ENCODE measurements at regions not wholly inside any gene's neighbourhood (a gene's known extent, or its start where the extent isn't known, plus 50 kb on each side); places are given as distances from the start of the nearest gene placed in this dataset.

- Histone ChIP-seq H3K36me3 (no peaks in the 10 kb centered on the region), H3K4me3 (ENCODE audit: low read depth in 1 of 2, low read length in 1 of 2) (no peak overlapping the region), H3K4me1 (ENCODE audit: control insufficient read depth in 1 of 2, insufficient read depth in 1 of 2, low read depth in 1 of 2, low read length in 1 of 2) (no peaks in the 10 kb centered on the region), H3K9me3 (no peaks in the 10 kb centered on the region), H3K27me3 (no peaks in the 10 kb centered on the region), H3K27ac (no peak overlapping the region)
- TF ChIP-seq CTCF (IDR thresholded peaks at IDR 0.05): no peak
These were observed 147.6 kb upstream of the TIAM1 start for GRCh38 chr21:31491617-31492016.

- Histone ChIP-seq H3K36me3 (no peaks in the 10 kb centered on the region), H3K27me3 (no peaks in the 10 kb centered on the region), H3K4me3 (ENCODE audit: low read depth in 1 of 2, low read length in 1 of 2) (no peak overlapping the region), H3K9me3 (no peaks in the 10 kb centered on the region), H3K4me1 (ENCODE audit: control insufficient read depth in 1 of 2, insufficient read depth in 1 of 2, low read depth in 1 of 2, low read length in 1 of 2) (no peaks in the 10 kb centered on the region), H3K27ac (no peak overlapping the region)
- no peak for TF ChIP-seq CTCF (IDR thresholded peaks at IDR 0.05)
These were observed 146.4 kb upstream of the TIAM1 start for GRCh38 chr21:31490443-31490842.

- no peaks in the 10 kb centered on the region for H3K9me3 ChIP-seq
- no peak for TF ChIP-seq CTCF (IDR thresholded peaks at IDR 0.05)
These were observed 145.7 kb upstream of the TIAM1 start for GRCh38 chr21:31489726-31490125.

GRCh38 chr21:31489014-31489413 is 145.0 kb upstream of the TIAM1 start:
- no peaks in the 10 kb centered on the region for H3K9me3 ChIP-seq
- H3K4me1 ChIP-seq (ENCODE audit: control insufficient read depth in 1 of 2, insufficient read depth in 1 of 2, low read depth in 1 of 2, low read length in 1 of 2): no peaks in the 10 kb centered on the region
- no peaks in the 10 kb centered on the region for H3K27me3 ChIP-seq
- H3K36me3 ChIP-seq: no peaks in the 10 kb centered on the region
- TF ChIP-seq CTCF (IDR thresholded peaks at IDR 0.05): no peak
- no peak overlapping the region for H3K4me3 ChIP-seq (ENCODE audit: low read depth in 1 of 2, low read length in 1 of 2)
- H3K27ac ChIP-seq: no peak overlapping the region

More at GRCh38 chr21:31489726-31490125, 145.7 kb upstream of the TIAM1 start:
- H3K36me3 ChIP-seq: no peaks in the 10 kb centered on the region
- H3K4me1 ChIP-seq (ENCODE audit: control insufficient read depth in 1 of 2, insufficient read depth in 1 of 2, low read depth in 1 of 2, low read length in 1 of 2): no peaks in the 10 kb centered on the region
- H3K4me3 ChIP-seq (ENCODE audit: low read depth in 1 of 2, low read length in 1 of 2): no peak overlapping the region
- H3K27me3 ChIP-seq: no peaks in the 10 kb centered on the region
- H3K27ac ChIP-seq: no peak overlapping the region

GRCh38 chr21:31484219-31484618 is 140.2 kb upstream of the TIAM1 start:
- TF ChIP-seq CTCF (IDR thresholded peaks at IDR 0.05): no peak
- no peaks in the 10 kb centered on the region for H3K4me1 ChIP-seq (ENCODE audit: control insufficient read depth in 1 of 2, insufficient read depth in 1 of 2, low read depth in 1 of 2, low read length in 1 of 2)
- no peaks in the 10 kb centered on the region for H3K27me3 ChIP-seq
- no peak overlapping the region for H3K27ac ChIP-seq
- H3K9me3 ChIP-seq: peaks cover 3% of the 10 kb centered on the region
- no peaks in the 10 kb centered on the region for H3K36me3 ChIP-seq
- no peak overlapping the region for H3K4me3 ChIP-seq (ENCODE audit: low read depth in 1 of 2, low read length in 1 of 2)

- no peaks in the 10 kb centered on the region for H3K36me3 ChIP-seq
- peaks cover 3% of the 10 kb centered on the region for H3K9me3 ChIP-seq
- H3K27me3 ChIP-seq: no peaks in the 10 kb centered on the region
- no peaks in the 10 kb centered on the region for H3K4me1 ChIP-seq (ENCODE audit: control insufficient read depth in 1 of 2, insufficient read depth in 1 of 2, low read depth in 1 of 2, low read length in 1 of 2)
- no peak overlapping the region for H3K4me3 ChIP-seq (ENCODE audit: low read depth in 1 of 2, low read length in 1 of 2)
- no peak for TF ChIP-seq CTCF (IDR thresholded peaks at IDR 0.05)
- no peak overlapping the region for H3K27ac ChIP-seq
These were observed 139.1 kb upstream of the TIAM1 start for GRCh38 chr21:31483146-31483545.
